T-helper 2 cell (primary cell): ENCODE measurements at regions not wholly inside any gene's neighbourhood (a gene's known extent, or its start where the extent isn't known, plus 50 kb on each side); places are given as distances from the start of the nearest gene placed in this dataset.
"Not testable (repeated sequence)": the region's sequence is repeated elsewhere in the genome, so short reads cannot be mapped to it uniquely, and the experiment has no call there.

Experiments
- DNase-seq, 5 experiments: peaks; one replicate each; pipeline versions ENCODE4 v3.0.0 to v3.0.0-alpha.2; 2012 to 2022

GRCh38 chr12:114835031-114835430 is 151.1 kb upstream of the TBX3 start:
- DNase-seq: no peak

GRCh38 chr12:114834621-114835020 is 150.6 kb upstream of the TBX3 start:
- DNase-seq: no peak

GRCh38 chr12:114829833-114830232 is 145.9 kb upstream of the TBX3 start:
- no peak for DNase-seq

- DNase-seq: not testable (repeated sequence)
Measured at GRCh38 chr12:114829244-114829643, 145.3 kb upstream of the TBX3 start.

GRCh38 chr12:114827461-114827860 is 143.5 kb upstream of the TBX3 start:
- no peak for DNase-seq

GRCh38 chr12:114826244-114826643 is 142.3 kb upstream of the TBX3 start:
- no peak for DNase-seq

GRCh38 chr12:114823724-114824123 is 139.7 kb upstream of the TBX3 start:
- DNase-seq: no peak

GRCh38 chr12:114821570-114821969 is 137.6 kb upstream of the TBX3 start:
- DNase-seq: no peak

GRCh38 chr12:114820796-114821195 is 136.8 kb upstream of the TBX3 start:
- no peak for DNase-seq

- DNase-seq: no peak
Measured at GRCh38 chr12:114817571-114818425, 133.8 kb upstream of the TBX3 start.

GRCh38 chr12:114815026-114815795 is 131.2 kb upstream of the TBX3 start:
- DNase-seq: no peak

- DNase-seq: no peak
Measured at GRCh38 chr12:114812858-114813761, 129.1 kb upstream of the TBX3 start.

- DNase-seq: no peak
Measured at GRCh38 chr12:114812384-114812783, 128.4 kb upstream of the TBX3 start.

GRCh38 chr12:114809097-114809496 is 125.1 kb upstream of the TBX3 start:
- DNase-seq: no peak

- DNase-seq: not testable (repeated sequence)
Measured at GRCh38 chr12:114801381-114801780, 117.4 kb upstream of the TBX3 start.

- not testable (repeated sequence) for DNase-seq
Measured at GRCh38 chr12:114800566-114800965, 116.6 kb upstream of the TBX3 start.

- DNase-seq: no peak
Measured at GRCh38 chr12:114799574-114800487, 115.9 kb upstream of the TBX3 start.

GRCh38 chr12:114794049-114794558 is 110.1 kb upstream of the TBX3 start:
- DNase-seq: no peak

- DNase-seq: no peak
Measured at GRCh38 chr12:114790276-114790675, 106.3 kb upstream of the TBX3 start.

GRCh38 chr12:114789821-114790220 is 105.8 kb upstream of the TBX3 start:
- DNase-seq: no peak

GRCh38 chr12:114789276-114789675 is 105.3 kb upstream of the TBX3 start:
- no peak for DNase-seq

GRCh38 chr12:114784526-114784925 is 100.6 kb upstream of the TBX3 start:
- no peak for DNase-seq
